Eye (tissue), 1 donor: ENCODE measurements at regions not wholly inside any gene's neighbourhood (a gene's known extent, or its start where the extent isn't known, plus 50 kb on each side); places are given as distances from the start of the nearest gene placed in this dataset.
A peak's percentile ranks its signal among the peaks of the same experiment; 100 is the strongest.

ENCODE experiments used
- DNase-seq: peaks from one replicate; pipeline ENCODE4 v3.0.0-alpha.2; 2015

DNA sequence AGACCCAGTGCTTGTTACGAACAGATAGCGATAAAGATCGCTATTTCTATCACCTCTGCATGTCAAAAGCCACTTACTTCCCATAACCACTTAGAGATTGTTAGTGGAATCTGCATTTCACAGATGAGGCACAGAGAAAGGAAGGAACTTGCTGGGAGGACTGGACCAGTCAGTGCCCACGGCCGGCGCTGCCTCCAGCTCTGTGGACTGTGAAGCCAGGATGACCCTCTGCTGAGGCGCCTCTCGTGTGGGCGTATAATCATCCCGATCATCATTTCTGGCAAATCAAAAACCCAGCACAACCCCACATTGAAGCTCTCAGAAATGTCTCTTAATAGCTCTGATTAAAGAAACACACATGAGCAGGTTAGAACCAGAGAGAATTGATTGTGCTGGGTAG is 61.5 kb upstream of the ADRA2C start:
- no peak for DNase-seq

GRCh38 chr4:3703677-3704521 is 62.3 kb upstream of the ADRA2C start:
- peak; percentile 57 for DNase-seq

DNA sequence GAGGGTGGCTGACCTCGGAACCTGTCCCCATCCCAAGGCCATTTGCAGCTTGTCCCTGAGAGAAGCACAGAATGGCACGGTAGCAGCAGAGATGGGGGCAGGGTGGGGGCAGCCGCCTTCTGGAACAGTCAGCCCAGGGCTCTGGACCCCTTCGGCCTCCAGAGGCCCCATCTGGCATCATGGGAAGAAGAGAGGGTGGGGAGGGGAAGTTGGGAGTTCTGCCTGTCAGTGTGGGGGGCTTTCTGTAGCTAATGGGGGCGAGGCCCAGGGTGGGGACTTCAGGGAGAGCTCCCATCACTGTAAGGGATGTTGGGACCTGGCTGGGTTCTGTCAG is 62.9 kb upstream of the ADRA2C start:
- no peak for DNase-seq

DNA sequence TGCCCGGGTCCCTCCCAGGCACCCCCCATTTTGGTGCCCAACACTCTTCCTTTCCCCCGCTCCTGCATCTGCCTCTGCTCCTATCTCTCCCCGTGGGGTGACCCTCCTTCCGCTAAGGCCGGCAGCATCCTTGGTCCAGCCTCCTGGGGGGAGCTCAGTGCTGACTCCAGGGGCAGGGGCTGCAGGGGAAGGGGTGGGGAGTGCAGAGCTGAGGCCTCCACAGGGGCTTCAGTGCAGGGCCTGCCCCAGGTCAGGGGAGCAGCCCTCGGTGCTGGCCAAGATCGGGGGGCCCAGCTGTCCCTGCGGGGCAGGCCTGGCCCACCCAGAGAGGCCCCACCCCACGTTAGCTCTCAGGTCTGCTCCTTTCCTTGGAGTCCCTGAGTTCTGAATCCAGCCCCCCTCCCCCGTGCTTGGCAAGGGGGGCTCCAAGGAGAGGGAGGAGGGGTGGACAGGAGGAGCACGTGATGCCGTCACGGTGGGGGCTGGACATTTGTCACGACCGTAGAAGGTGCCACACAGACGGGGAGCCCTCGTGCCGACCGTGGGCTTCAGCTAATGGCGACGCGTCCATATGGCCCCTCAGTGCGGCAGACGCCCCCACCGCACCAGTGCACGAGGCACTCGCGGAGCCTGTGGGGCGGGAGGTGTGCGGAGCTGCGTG is 63.5 kb upstream of the ADRA2C start:
- DNase-seq, result no peak

DNA sequence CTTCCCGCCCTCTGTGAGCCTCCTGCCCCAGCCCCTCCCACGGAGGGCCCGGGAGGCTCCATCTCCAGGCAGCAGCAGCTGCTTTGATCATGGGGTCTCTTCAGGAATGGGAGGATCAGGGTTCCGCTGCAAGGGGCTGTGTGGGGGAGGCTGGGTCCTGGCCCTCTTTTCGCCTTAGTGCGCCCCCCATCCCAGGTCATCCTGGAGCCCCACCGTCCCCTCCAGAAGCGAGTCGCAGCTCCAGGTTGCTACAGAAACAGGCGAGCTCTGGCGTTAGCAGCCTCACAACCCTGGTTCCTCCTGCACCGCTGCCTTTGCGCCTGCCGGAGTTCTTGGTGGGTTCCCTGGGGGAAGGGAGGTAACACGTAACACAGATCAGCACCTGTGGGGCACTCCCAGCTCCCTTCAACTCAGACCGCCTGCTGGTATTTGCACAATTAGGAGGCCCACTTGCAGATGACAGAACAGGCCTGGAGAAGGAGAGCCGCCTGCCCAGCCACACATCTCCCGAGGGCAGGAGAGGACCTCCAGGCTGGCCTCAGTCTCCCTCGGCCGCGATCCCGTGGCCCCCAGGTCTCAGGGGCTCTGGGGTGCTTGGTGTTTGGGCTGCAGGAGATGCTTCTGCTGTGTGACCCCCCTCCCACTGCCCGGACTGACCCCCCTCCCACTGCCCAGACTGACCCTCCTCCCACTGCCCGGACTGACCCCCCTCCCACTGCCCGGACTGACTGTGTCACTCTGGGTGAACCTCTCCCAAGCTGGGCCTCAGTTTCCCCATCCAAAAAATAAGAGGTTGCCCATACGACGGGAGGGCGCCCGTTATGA is 64.2 kb upstream of the ADRA2C start:
- peak; percentile 50 for DNase-seq

GRCh38 chr4:3701271-3701734 is 64.9 kb upstream of the ADRA2C start:
- DNase-seq, result no peak

- no peak for DNase-seq
Measured at GRCh38 chr4:3700736-3701135, 65.4 kb upstream of the ADRA2C start.

GRCh38 chr4:3700223-3700622 is 66.0 kb upstream of the ADRA2C start:
- no peak for DNase-seq

DNA sequence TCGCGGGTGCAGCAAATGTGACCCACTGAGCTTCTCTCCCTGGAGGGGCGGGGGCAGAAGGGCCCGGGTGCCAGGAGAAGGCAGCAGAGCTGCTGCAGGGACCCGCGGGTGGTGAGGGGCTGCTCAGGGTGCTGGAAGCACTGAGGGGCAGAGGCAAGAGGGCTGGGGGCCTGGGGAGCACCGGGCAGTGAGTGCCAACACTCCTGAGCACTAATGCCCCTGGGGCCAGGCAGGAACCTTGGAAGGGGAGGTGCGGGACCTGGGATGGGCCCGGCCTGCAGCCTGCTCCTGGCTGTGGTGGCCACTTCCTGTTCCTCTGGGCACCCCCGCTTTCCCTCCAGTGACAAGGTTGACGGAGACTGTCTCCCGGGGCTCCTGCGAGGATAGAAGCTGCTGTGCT is 66.5 kb upstream of the ADRA2C start:
- DNase-seq, result no peak

GRCh38 chr4:3699261-3699660 is 66.9 kb upstream of the ADRA2C start:
- no peak for DNase-seq

- no peak for DNase-seq
Measured at GRCh38 chr4:3697033-3697432, 69.2 kb upstream of the ADRA2C start.

DNA sequence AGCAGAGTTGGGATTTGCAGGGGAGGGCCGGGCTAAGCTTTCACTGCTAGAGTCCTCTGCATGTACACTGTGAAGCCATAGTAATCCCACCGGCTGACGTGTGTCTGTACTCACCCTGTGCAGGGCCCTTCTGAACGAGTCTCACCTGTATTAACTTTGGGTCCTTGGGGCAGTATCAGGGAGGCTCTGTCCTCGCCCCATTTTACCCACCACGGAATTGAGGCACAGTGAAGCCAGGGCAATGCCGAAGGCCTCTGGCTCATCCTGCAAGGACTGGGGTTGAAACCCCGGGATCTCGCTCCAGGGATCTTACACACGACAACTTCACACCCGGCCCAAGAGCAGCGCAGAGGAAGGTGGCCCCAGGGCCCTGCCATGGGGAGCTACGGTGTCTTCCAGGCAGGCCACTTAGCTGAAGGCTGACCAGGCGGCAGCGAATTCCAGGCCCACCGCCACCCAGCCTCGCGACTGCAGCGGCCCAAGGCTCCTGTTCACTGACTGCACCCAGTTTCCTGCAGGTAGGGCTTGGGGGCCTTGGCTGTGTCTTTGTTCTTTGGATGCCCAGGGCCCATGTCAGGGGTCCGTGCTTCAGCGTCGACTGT is 75.5 kb upstream of the ADRA2C start:
- no peak for DNase-seq

DNA sequence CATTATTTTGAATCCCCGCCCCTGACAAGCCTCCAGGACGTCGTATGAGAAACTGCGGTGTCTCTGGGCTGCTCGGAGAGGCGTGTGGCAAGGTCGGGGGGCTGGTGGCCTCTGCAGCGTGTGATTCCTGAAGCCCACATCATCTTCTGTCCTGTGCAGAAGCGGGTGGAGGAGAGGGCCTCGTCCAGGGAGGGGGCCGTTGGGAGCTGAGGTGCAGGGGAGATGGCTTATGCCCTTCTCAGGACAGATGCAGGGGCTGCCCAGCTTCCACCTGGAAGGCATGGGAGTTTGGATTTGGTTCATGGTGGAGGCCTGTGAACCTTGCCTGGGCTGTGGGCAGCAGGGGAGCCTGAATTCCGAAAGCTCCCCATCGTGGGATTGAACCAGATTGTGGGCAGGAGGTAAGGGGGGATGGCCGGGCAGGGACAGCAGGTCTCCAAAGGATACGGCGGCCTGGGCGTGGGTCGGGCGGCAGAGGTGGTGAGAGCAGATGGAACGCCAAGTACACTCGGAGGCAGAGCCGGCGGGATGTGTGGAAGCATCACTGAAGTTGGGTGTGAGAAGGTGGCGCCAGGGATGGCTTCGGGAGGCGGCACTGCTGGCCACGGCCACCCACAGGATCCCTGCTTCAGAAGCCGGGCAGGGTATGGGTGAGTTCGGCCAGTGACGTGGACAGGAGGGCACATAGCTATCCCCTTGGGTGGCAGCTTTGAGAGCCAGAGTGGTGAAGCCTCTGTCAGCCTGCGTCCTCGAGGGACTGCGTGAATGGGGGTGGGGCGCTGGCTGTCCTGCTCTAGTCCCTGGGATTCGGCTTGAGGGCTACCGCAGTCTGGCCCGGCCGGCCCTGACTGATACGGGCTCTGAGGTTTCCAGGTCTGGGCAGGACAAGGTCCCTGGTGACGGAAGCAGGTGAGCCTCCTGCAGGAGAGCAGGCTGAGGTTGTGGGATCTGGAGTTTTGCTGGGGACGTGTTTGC is 76.3 kb upstream of the ADRA2C start:
- DNase-seq, result no peak

DNA sequence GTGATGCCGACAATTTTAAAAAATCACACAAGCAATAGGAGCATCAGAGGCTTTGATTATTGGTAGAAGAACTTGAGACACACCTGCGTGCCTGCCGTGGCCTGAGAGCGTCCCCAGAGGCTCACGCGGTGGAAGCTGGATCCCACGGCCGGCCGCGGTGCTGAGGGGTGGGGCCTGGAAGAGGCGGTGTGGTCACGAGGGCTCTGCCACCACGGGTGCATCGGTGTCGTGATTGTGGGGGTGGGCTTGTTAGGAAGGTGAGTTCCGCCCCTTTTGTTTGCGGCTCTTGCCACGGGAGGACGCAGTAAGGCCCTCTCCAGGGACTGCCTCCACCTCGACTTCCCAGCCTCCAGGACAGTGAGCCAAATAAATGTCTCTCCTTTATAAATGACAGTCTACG is 77.2 kb upstream of the ADRA2C start:
- DNase-seq, result no peak

GRCh38 chr4:3688018-3688998 is 77.9 kb upstream of the ADRA2C start:
- DNase-seq, result no peak

DNA sequence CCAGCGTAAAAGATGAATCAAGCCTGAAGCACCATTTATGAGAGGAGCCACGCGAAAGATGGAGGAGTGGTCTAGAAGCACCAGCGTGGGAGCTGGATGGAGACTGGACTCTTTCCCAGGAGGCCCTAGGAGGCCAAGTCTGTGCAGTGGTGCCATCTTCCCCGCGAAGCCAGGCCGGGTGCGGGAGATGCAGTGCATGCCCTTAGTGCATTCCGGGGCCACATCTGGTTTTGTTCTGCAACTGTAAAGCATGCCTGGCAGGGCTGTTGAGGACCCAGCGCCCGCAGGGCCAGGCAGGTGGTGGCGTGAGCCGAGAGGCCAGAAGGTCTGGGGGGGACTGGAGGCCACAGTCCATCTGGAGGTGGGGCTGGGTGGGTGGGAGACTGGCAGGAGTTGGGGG is 78.6 kb upstream of the ADRA2C start:
- DNase-seq, result no peak

GRCh38 chr4:3686753-3687152 is 79.4 kb upstream of the ADRA2C start:
- DNase-seq, result no peak

- DNase-seq, result no peak
Measured at GRCh38 chr4:3685081-3685645, 81.0 kb upstream of the ADRA2C start.

DNA sequence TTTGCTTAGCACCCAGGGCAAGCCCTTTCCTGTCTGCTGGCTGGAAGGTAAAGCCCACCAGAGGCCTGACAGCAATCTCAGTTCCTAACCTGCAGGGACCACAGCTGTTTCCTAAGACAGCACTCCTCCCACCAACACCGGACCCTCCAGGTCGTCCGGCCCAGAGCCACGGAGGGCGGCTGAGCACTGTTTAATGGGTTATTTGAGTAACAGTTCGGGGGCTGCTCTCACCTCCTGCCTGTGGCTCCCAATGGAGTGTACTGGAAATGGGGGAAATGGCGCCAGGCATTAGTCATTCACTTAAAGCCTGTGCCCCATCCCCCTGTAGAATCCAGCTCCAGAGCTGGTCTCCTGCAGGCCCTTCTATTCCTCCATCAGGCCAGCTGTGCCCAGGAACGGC is 81.6 kb upstream of the ADRA2C start:
- no peak for DNase-seq

DNA sequence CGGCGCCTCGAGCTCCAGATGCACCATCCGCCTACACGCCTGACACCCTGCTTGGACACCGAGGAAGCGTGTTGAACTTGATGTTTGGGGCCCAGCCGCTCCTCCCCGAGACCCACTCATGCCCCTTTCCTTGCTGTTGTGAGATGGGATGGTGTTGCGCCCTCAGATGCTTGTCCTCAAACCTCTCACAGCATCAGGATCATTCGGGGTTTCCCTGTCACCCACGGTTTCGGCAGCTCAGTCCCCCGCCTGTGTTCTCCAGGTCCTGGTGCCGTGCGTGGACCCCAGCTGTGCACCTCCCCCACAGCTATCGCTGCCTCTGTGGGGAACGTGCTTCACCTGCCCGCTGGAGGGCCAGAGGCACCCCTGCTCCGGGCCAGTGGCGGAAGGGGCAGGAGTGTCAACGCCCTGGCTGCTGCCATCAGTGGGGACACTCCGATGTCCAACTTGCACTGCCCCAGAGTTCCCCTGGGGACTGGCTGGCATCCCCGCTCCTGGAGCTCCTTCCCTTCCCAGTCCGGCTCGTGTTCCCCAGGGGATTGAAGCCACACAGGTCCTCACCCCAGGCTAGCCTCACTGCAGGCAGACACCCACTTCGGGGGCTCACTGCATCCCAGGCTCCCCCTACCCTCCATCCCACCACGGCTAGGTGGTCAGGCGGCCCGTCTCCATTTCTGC is 82.3 kb upstream of the ADRA2C start:
- DNase-seq, result no peak
